Astrocyte (in vitro differentiated cells and primary cell): ENCODE measurements at regions not wholly inside any gene's neighbourhood (a gene's known extent, or its start where the extent isn't known, plus 50 kb on each side); places are given as distances from the start of the nearest gene placed in this dataset.

Experiments
- EZH2 ChIP-seq: IDR thresholded peaks from 2 replicates; pipeline ENCODE4 v1.6.1; 2012; ENCODE audit warnings: mild to moderate bottlenecking, low read length, inconsistent platforms; ENCODE audit not compliant: insufficient read depth
- TF ChIP-seq, protein P1 (sequence below): IDR thresholded peaks from 2 replicates; pipeline ENCODE4 v1.5.1; 2011; ENCODE audit warnings: low read depth, mild to moderate bottlenecking, inconsistent platforms, low read length, moderate library complexity; ENCODE audit not compliant: insufficient read depth

DNA sequence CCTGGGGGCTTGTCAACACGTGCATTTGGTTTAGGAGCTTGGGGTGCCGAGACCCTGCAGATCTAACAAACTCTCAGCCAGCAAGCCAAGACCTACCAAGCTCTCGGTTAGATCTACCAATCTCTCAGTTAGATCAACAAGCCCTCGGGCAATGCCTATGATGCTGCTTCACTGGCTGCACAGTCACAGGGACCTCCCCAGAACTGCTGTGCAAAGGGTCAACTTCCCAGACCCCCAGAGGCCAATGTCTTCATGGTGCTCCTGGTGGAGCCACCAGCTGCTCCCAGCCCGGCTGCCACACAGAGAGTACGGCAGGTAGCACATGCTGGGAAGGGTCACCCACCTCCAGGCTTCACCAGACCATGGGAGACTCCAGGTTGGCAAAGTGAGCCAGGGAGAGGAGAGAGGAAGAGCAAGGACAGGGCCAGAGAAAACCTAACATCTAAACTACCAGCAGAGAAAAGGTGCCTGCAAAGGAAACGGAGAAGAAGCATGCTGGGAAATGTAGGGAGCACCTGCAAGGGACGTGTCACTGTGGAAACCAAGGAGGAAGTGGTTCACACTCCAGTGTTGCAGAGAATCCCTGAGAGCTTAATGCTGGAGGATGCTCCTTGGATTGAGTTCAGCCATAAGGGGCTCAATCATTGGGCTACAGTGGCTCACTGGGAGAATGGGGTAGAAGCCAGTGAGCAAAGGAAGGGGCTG is 51.5 kb upstream of the GDF10 start:
- TF ChIP-seq, protein P1, sequence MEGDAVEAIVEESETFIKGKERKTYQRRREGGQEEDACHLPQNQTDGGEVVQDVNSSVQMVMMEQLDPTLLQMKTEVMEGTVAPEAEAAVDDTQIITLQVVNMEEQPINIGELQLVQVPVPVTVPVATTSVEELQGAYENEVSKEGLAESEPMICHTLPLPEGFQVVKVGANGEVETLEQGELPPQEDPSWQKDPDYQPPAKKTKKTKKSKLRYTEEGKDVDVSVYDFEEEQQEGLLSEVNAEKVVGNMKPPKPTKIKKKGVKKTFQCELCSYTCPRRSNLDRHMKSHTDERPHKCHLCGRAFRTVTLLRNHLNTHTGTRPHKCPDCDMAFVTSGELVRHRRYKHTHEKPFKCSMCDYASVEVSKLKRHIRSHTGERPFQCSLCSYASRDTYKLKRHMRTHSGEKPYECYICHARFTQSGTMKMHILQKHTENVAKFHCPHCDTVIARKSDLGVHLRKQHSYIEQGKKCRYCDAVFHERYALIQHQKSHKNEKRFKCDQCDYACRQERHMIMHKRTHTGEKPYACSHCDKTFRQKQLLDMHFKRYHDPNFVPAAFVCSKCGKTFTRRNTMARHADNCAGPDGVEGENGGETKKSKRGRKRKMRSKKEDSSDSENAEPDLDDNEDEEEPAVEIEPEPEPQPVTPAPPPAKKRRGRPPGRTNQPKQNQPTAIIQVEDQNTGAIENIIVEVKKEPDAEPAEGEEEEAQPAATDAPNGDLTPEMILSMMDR: no peak
- TF ChIP-seq EZH2: no peak
